ENCODE measurements at regions not wholly inside any gene's neighbourhood (a gene's known extent, or its start where the extent isn't known, plus 50 kb on each side); places are given as distances from the start of the nearest gene placed in this dataset.
A peak's percentile ranks its signal among the peaks of the same experiment; 100 is the strongest.

DNA sequence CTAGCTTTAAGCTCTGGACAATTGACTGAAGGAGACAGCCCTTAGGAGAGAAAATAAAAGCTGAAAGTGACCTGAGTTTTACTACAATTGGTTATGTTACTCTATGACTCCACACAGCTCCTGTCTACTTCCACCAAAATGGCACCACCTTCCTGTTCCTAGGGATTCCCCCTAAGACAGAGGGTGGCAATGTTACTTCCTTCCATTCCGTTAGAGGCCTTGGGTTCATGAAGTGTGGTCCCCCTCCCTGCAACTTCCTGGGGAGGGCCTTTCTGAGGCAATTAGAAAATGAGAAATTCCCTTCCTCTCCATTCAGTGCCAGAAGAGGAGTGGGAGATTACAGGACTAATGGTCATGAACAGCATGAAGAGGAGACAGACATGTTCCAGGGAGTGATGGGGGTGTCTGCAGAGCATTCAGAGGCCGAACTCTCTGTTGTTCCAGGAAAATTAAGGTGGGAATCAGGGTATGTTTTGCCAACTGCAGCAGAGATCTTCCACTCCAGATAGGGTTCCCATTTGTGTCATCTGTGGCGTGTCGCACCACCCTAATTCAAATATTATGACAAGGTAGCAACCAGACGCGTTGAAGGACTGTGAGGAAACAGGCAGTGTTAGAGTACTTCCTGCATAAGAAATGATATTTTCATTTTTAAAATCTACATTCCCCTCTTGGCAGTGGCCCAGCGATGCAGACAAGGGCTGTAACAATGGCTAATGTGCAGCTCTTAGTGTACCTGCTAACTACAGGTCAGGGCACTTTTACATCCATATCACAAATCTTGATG is 53.1 kb upstream of the TRIM67 start:
- Mint-ChIP-seq H3K4me1 (peaks cover 0 to 17% (median 10%) of the 10 kb centered on the region in 3 donors), H3K4me3 (peak overlapping the region in 1 of 8 donors; percentile 71), H3K27me3 (peaks cover 28 to 59% (median 40%) of the 10 kb centered on the region in 3 donors), H3K9me3 (peaks cover 0 to 23% (median 11%) of the 10 kb centered on the region in 7 donors), H3K36me3 (peaks cover 4 to 12% of the 10 kb centered on the region in 2 donors), H3K27ac (peak overlapping the region in 1 of 6 donors; percentile 61)
- no peak for ATAC-seq (ENCODE audit: low read depth in 2 of 2)
- no peak for DNase-seq

DNA sequence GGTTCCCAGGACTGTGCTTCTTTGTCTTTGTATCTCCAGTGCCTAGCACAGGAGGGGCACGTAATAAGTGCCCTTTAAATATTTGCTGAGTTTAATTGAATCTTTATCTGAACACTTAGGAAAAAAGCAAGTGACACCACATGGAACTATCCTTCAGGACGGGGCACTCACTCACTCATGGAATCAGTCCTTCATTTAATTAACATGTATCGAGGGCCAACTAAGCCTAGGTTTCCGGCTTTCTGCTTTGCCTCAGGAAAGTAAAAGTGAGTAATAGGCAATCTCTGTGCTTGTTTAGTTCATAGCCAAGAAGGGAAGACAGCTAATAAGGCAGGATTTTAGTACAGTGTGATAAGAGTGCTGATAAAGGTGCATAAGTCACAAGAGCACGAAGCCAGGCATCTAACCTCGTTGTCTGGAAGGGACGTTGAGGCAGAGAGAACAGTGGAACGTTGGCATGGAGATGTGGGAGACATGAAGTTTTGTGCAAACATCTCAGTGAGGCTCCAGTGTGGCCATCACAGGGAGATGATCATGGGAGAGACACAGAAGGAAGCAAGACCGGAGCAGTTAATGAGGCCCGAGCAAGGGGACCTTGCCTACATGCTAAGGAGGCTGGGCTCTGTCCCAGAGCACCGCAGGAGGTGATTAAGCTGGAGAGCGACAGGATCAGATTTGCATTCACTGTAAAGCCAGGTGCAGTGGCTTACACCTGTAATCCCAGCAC is 54.1 kb upstream of the TRIM67 start:
- ATAC-seq (ENCODE audit: low read depth in 2 of 2), result no peak
- H3K27me3 Mint-ChIP-seq, result peaks cover 31 to 61% (median 42%) of the 10 kb centered on the region in 3 donors

GRCh38 chr1:231107151-231107550 is 54.7 kb upstream of the TRIM67 start:
- Mint-ChIP-seq H3K27me3 (peaks cover 29 to 63% (median 45%) of the 10 kb centered on the region in 3 donors), H3K4me1 (peaks cover 0 to 17% (median 10%) of the 10 kb centered on the region in 3 donors), H3K27ac (no peak overlapping the region), H3K4me3 (no peak overlapping the region), H3K36me3 (peaks cover 4 to 5% of the 10 kb centered on the region in 2 donors), H3K9me3 (peaks cover 0 to 13% (median 7%) of the 10 kb centered on the region in 7 donors)
- DNase-seq (no peak), ATAC-seq (ENCODE audit: low read depth in 2 of 2) (no peak)

More for the DNA sequence above, 54.1 kb upstream of the TRIM67 start:
- H3K9me3 Mint-ChIP-seq, result peaks cover 0 to 19% (median 9%) of the 10 kb centered on the region in 7 donors
- peaks cover 0 to 17% (median 10%) of the 10 kb centered on the region in 3 donors for H3K4me1 Mint-ChIP-seq
- no peak overlapping the region for H3K27ac Mint-ChIP-seq
- no peak overlapping the region for H3K4me3 Mint-ChIP-seq
- no peak for DNase-seq
- H3K36me3 Mint-ChIP-seq, result peaks cover 4 to 8% of the 10 kb centered on the region in 2 donors

- no peak overlapping the region for H3K4me3 Mint-ChIP-seq
- H3K4me1 Mint-ChIP-seq, result peaks cover 0 to 17% (median 10%) of the 10 kb centered on the region in 3 donors
- peaks cover 0 to 4% of the 10 kb centered on the region in 2 donors for H3K36me3 Mint-ChIP-seq
- peaks cover 24 to 61% (median 43%) of the 10 kb centered on the region in 3 donors for H3K27me3 Mint-ChIP-seq
- DNase-seq (no peak), ATAC-seq (ENCODE audit: low read depth in 2 of 2) (no peak)
- peaks cover 0 to 8% (median 4%) of the 10 kb centered on the region in 7 donors for H3K9me3 Mint-ChIP-seq
- H3K27ac Mint-ChIP-seq, result peak overlapping the region in 1 of 6 donors; percentile 86
Measured at GRCh38 chr1:231106347-231106746, 55.5 kb upstream of the TRIM67 start.

- H3K36me3 Mint-ChIP-seq, result peaks cover 0 to 4% of the 10 kb centered on the region in 2 donors
- no peak for DNase-seq
- no peak overlapping the region for H3K4me3 Mint-ChIP-seq
- no peak overlapping the region for H3K27ac Mint-ChIP-seq
- H3K9me3 Mint-ChIP-seq, result peaks cover 0 to 2% (median 0%) of the 10 kb centered on the region in 7 donors
- ATAC-seq (ENCODE audit: low read depth in 2 of 2), result no peak
- peaks cover 30 to 63% (median 39%) of the 10 kb centered on the region in 3 donors for H3K27me3 Mint-ChIP-seq
- peaks cover 0 to 17% (median 10%) of the 10 kb centered on the region in 3 donors for H3K4me1 Mint-ChIP-seq
Measured at GRCh38 chr1:231104917-231105316, 56.9 kb upstream of the TRIM67 start.

DNA sequence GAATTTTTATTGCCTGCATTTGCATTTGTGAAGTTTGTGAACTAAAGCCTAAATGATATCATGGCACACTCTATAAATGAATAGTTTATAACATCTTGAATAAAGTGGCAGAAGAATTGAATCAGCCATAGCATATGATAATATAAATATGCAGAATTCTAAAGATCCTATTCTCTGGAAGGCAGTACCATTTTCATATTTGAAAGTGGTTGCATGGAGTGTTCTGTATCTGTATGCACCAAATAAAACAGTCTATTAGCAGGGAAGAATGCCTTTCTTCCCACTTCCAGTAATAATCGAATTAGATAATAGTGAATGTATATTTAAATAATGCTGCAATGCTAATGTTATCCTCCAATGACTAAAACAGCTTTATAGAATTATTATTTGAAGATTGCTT is 57.9 kb upstream of the TRIM67 start:
- Mint-ChIP-seq H3K4me1 (peaks cover 0 to 15% (median 10%) of the 10 kb centered on the region in 3 donors), H3K9me3 (peaks cover 0 to 2% (median 0%) of the 10 kb centered on the region in 7 donors), H3K4me3 (no peak overlapping the region), H3K27ac (no peak overlapping the region), H3K36me3 (peaks cover 0 to 4% of the 10 kb centered on the region in 2 donors), H3K27me3 (peaks cover 30 to 68% (median 44%) of the 10 kb centered on the region in 3 donors)
- ATAC-seq (ENCODE audit: low read depth in 2 of 2) (no peak), DNase-seq (no peak)

GRCh38 chr1:231099996-231100767 is 60.1 kb upstream of the FAM89A start:
- Mint-ChIP-seq H3K4me3 (no peak overlapping the region), H3K36me3 (no peaks in the 10 kb centered on the region), H3K27me3 (peaks cover 13 to 58% (median 24%) of the 10 kb centered on the region in 3 donors), H3K27ac (no peak overlapping the region), H3K9me3 (no peaks in the 10 kb centered on the region), H3K4me1 (no peaks in the 10 kb centered on the region)
- ATAC-seq (ENCODE audit: low read depth in 2 of 2), result no peak
- DNase-seq, result no peak

DNA sequence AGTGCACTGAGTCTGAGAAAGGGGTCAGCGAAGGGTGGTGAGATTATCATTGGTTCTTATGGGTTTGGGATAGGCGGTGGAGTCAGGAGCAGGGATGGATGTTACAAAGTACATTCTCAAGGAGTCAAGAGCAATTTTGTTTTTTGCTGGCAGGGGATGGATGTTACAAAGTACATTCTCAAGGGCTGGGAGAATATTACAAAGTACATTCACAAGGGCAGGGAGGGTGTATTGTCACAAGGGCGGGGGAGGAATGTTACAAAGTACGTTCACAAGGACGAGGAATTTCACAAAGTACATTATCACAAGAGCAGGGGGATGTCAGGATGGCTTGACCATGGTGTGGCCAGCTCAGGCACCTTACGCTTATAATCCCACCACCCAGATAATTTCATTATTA is 59.3 kb upstream of the FAM89A start:
- no peaks in the 10 kb centered on the region for H3K9me3 Mint-ChIP-seq
- H3K36me3 Mint-ChIP-seq, result no peaks in the 10 kb centered on the region
- H3K4me1 Mint-ChIP-seq, result no peaks in the 10 kb centered on the region
- H3K4me3 Mint-ChIP-seq, result no peak overlapping the region
- peaks cover 13 to 64% (median 29%) of the 10 kb centered on the region in 3 donors for H3K27me3 Mint-ChIP-seq
- DNase-seq, result no peak
- no peak overlapping the region for H3K27ac Mint-ChIP-seq
- no peak for ATAC-seq (ENCODE audit: low read depth in 2 of 2)

GRCh38 chr1:231095595-231095994 is 55.5 kb upstream of the FAM89A start:
- Mint-ChIP-seq H3K27ac (no peak overlapping the region), H3K27me3 (peaks cover 33 to 69% (median 35%) of the 10 kb centered on the region in 3 donors), H3K36me3 (no peaks in the 10 kb centered on the region), H3K4me3 (no peak overlapping the region), H3K9me3 (peaks cover 0 to 3% (median 0%) of the 10 kb centered on the region in 7 donors), H3K4me1 (no peaks in the 10 kb centered on the region)
- ATAC-seq (ENCODE audit: low read depth in 2 of 2), result no peak
- DNase-seq, result no peak

DNA sequence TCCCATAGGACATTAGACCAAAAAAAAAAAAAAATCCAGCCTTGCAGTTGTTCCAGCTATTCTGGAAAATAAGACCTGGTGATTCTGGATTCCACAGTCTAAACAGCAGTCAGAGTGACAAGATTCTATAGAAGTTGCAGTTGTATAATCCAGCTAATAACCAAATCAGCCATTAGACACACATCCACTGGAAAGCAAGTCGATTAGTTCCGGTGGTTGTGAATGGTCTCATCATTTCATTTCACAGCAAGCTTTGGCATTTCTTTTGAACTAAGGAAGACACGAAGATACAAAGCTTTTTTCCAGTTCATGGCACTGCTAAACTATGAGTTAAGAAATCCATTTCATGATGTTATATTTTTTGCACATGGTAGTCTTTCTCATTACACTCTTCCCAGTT is 54.4 kb upstream of the FAM89A start:
- H3K27ac Mint-ChIP-seq, result peak overlapping the region in 1 of 6 donors; percentile 55
- peaks cover 0 to 3% (median 0%) of the 10 kb centered on the region in 7 donors for H3K9me3 Mint-ChIP-seq
- no peaks in the 10 kb centered on the region for H3K36me3 Mint-ChIP-seq
- H3K4me1 Mint-ChIP-seq, result no peaks in the 10 kb centered on the region
- DNase-seq, result no peak
- peaks cover 30 to 62% (median 32%) of the 10 kb centered on the region in 3 donors for H3K27me3 Mint-ChIP-seq
- no peak overlapping the region for H3K4me3 Mint-ChIP-seq
- no peak for ATAC-seq (ENCODE audit: low read depth in 2 of 2)

DNA sequence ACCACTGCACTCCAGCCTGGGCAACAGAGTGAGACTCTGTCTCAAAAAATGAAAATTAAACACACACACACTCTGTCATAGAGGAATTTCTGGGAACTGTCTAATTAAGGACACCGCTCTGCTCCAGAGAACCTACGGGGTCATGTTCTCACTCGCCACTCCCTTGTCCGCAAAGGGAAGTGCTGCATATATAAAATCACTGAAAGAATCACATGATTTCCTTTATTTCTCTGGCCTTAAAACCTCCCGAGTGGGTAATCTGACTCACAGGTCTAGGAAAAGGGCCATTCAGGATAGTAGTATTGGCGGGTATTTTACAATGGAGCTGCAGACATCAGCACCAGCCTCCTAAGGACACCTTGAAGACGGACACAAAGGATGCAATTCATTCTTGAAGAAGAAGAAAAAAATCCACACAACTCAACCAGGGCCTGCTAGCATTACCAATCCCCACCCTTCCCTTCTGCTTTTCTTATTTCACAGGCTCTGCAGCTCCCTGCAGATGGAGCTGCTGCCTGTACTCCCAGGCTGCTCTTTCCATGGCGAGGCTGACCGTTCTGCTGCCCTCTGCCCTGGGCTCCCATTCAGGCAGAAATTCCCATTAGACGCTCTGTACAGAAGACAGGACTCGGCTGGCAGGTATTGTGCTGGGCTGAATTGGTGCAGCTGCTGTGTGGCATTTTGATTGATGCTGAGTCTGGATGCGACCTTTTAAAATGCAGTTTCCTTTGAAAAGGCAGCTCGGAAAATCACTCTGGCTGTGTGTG is 53.3 kb upstream of the FAM89A start:
- no peak for DNase-seq

GRCh38 chr1:231092380-231092779 is 52.3 kb upstream of the FAM89A start:
- H3K4me3 Mint-ChIP-seq, result no peak overlapping the region
- H3K27ac Mint-ChIP-seq, result no peak overlapping the region
- peaks cover 0 to 3% (median 0%) of the 10 kb centered on the region in 7 donors for H3K9me3 Mint-ChIP-seq
- H3K4me1 Mint-ChIP-seq, result no peaks in the 10 kb centered on the region
- H3K27me3 Mint-ChIP-seq, result peaks cover 21 to 48% (median 32%) of the 10 kb centered on the region in 3 donors
- no peak for DNase-seq
- H3K36me3 Mint-ChIP-seq, result no peaks in the 10 kb centered on the region
- ATAC-seq (ENCODE audit: low read depth in 2 of 2), result no peak

More for the DNA sequence above, 53.3 kb upstream of the FAM89A start:
- peaks cover 21 to 51% (median 32%) of the 10 kb centered on the region in 3 donors for H3K27me3 Mint-ChIP-seq
- no peaks in the 10 kb centered on the region for H3K4me1 Mint-ChIP-seq
- no peaks in the 10 kb centered on the region for H3K36me3 Mint-ChIP-seq
- H3K9me3 Mint-ChIP-seq, result peaks cover 0 to 3% (median 0%) of the 10 kb centered on the region in 7 donors
- H3K27ac Mint-ChIP-seq, result no peak overlapping the region
- ATAC-seq (ENCODE audit: low read depth in 2 of 2), result no peak
- no peak overlapping the region for H3K4me3 Mint-ChIP-seq

All from naive B cell (primary cell).